ENCODE measurements at regions not wholly inside any gene's neighbourhood (a gene's known extent, or its start where the extent isn't known, plus 50 kb on each side); places are given as distances from the start of the nearest gene placed in this dataset.

- no peak for TF ChIP-seq CTCF (IDR thresholded peaks at IDR 0.05; ENCODE audit: low read length)
- no peak for TF ChIP-seq EZH2 (IDR thresholded peaks at IDR 0.05; ENCODE audit: borderline replicate concordance, low read length)
Observed at GRCh38 chr2:230600881-230601280, 111.8 kb upstream of the CAB39 start.
